HepG2 (cell line): ENCODE measurements at regions not wholly inside any gene's neighbourhood (a gene's known extent, or its start where the extent isn't known, plus 50 kb on each side); places are given as distances from the start of the nearest gene placed in this dataset.

ENCODE experiments used
- ATAC-seq: fragments of 200-7000 bp; cut with Tn5 transposase; 3 replicates; pipeline ENCODE4 v1.9.1; 2020; ENCODE audit warnings: mild to moderate bottlenecking, moderate library complexity
- BruUV-seq: library from RNA; stranded (reverse); fragments of 400-500 nt; replicated peaks from 2 replicates; lab custom pipeline; 2021; lab: Mats Ljungman, UMichigan
- CTCF ChIA-PET: fragments of 300-600 bp; formaldehyde crosslinking; extraction: SDS; loops from one replicate; lab custom pipeline; 2021; ENCODE audit warnings: low total read pairs, inconsistent platforms, low intra/inter-chr PET ratio; lab: Yijun Ruan, JAX
- POLR2A ChIA-PET: fragments of 350-600 bp; sonication (Branson Sonifier 250); formaldehyde crosslinking; loops from one replicate; lab custom pipeline; 2020; ENCODE audit warnings: antibody characterized with exemption, inconsistent platforms; lab: Yijun Ruan, JAX
- DNase-seq: peaks from one replicate; pipeline ENCODE4 v3.0.0-alpha.2; 2015; ENCODE audit warnings: low spot score
- FAIRE-seq: peaks from 3 replicates; lab custom pipeline; 2011; peaks lifted over from hg19 to GRCh38; lab: Jason Lieb, UNC
- H2AFZ ChIP-seq: one replicate; pipeline ENCODE4 v1.6.1; 2011; ENCODE audit warnings: low read length, inconsistent platforms
- H3K27ac ChIP-seq: fragments of 300-600 bp; 3 replicates; pipeline ENCODE4 v1.8.0; 2011; ENCODE audit warnings: mixed run types, mild to moderate bottlenecking, mixed read lengths, low read length, inconsistent platforms; ENCODE audit not compliant: insufficient read depth; ENCODE audit errors: extremely low read length
- H3K27me3 ChIP-seq, 2 experiments: fragments of 200-600 bp in 1 of 2; 2 replicates in 1 of 2; 3 replicates in 1 of 2; pipeline versions ENCODE4 v1.6.0 to v1.8.0; 2011; ENCODE audit warnings: low read length in 2 of 2, mild to moderate bottlenecking in 2 of 2, moderate library complexity in 2 of 2, inconsistent platforms in 1 of 2; ENCODE audit not compliant: insufficient read depth in 2 of 2, control insufficient read depth in 1 of 2
- H3K36me3 ChIP-seq, 2 experiments: fragments of 200-600 bp in 1 of 2; replicated peaks in 1 of 2; 2 replicates in 1 of 2; 3 replicates in 1 of 2; pipeline versions ENCODE4 v1.5.1 to v1.8.0; 2011; ENCODE audit warnings: low read length in 2 of 2, inconsistent platforms in 1 of 2; ENCODE audit not compliant: insufficient read depth in 2 of 2, control insufficient read depth in 1 of 2
- H3K4me1 ChIP-seq: 2 replicates; pipeline ENCODE4 v1.5.1; 2012; ENCODE audit warnings: low read length, inconsistent platforms; ENCODE audit not compliant: insufficient read depth
- H3K4me2 ChIP-seq: 2 replicates; pipeline ENCODE4 v1.6.0; 2011; ENCODE audit warnings: low read depth, low read length, inconsistent platforms
- H3K4me3 ChIP-seq, 3 experiments: fragments of 200-600 bp in 1 of 3; sonication (generic), shearing (Covaris generic) in 1 of 3; replicated peaks in 1 of 3; 2 replicates each; pipeline ENCODE4 v1.5.1; 2011 to 2016; ENCODE audit warnings: low read length in 3 of 3, inconsistent platforms in 2 of 3, low read depth in 2 of 3, mild to moderate bottlenecking in 2 of 3, control low read depth in 1 of 3, mixed read lengths in 1 of 3; ENCODE audit not compliant: insufficient read depth in 1 of 3
- H3K79me2 ChIP-seq: one replicate; pipeline ENCODE4 v1.6.1; 2011; ENCODE audit warnings: low read length, inconsistent platforms; ENCODE audit not compliant: insufficient read depth
- H3K9ac ChIP-seq: 2 replicates; pipeline ENCODE4 v1.6.0; 2011; ENCODE audit warnings: mild to moderate bottlenecking, low read depth, low read length, inconsistent platforms; ENCODE audit not compliant: insufficient read depth
- H3K9me3 ChIP-seq: 2 replicates; pipeline ENCODE4 v1.5.1; 2012; ENCODE audit warnings: mild to moderate bottlenecking, low read length
- H4K20me1 ChIP-seq: 2 replicates; pipeline ENCODE4 v1.6.0; 2011; ENCODE audit warnings: inconsistent platforms, mild to moderate bottlenecking, low read length, moderate library complexity; ENCODE audit not compliant: insufficient read depth
- ESRRA ChIP-seq: sonication (generic); formaldehyde crosslinking; IDR thresholded peaks from 2 replicates; pipeline ENCODE4 v1.5.1; 2020; ENCODE audit warnings: mild to moderate bottlenecking, low read depth, missing genetic modification reagents
- MXD4 ChIP-seq: IDR thresholded peaks from 2 replicates; pipeline ENCODE4 v1.6.1; 2016; ENCODE audit warnings: mild to moderate bottlenecking, missing biosample characterization, missing genetic modification reagents
- NFIB ChIP-seq: sonication (generic); formaldehyde crosslinking; IDR thresholded peaks from 2 replicates; pipeline ENCODE4 v1.9.0; 2021; ENCODE audit warnings: missing genetic modification reagents, mild to moderate bottlenecking, borderline replicate concordance
- NONO ChIP-seq, 2 experiments: fragments of 450-650 bp in 1 of 2; sonication (generic) in 1 of 2; formaldehyde crosslinking in 1 of 2; IDR thresholded peaks in 1 of 2; conservative IDR thresholded peaks in 1 of 2; 2 replicates each; pipeline versions ENCODE4 v1.6.1 to v1.8.0; 2017 to 2022; ENCODE audit warnings: mild to moderate bottlenecking in 1 of 2, missing genetic modification reagents in 1 of 2, moderate library complexity in 1 of 2
- SP140L ChIP-seq: sonication (generic); formaldehyde crosslinking; IDR thresholded peaks from 2 replicates; pipeline ENCODE4 v1.4.0; 2020; ENCODE audit warnings: missing genetic modification reagents, borderline replicate concordance
- SRSF9 ChIP-seq: fragments of 200-400 bp; formaldehyde crosslinking; IDR thresholded peaks from 2 replicates; pipeline ENCODE4 v1.6.1; 2018; ENCODE audit warnings: borderline replicate concordance, mild to moderate bottlenecking, low read depth, low read length; ENCODE audit not compliant: insufficient read depth, poor library complexity, severe bottlenecking
- TRIM24 ChIP-seq: sonication (generic); formaldehyde crosslinking; IDR thresholded peaks from 2 replicates; pipeline ENCODE4 v1.8.0; 2022; ENCODE audit warnings: mild to moderate bottlenecking, missing genetic modification reagents
- ZNF367 ChIP-seq: sonication (generic); formaldehyde crosslinking; IDR thresholded peaks from 2 replicates; pipeline ENCODE4 v1.4.0; 2020; ENCODE audit warnings: missing genetic modification reagents, borderline replicate concordance
- ZNF564 ChIP-seq: sonication (generic); formaldehyde crosslinking; IDR thresholded peaks from 2 replicates; pipeline ENCODE4 v1.8.1; 2023; ENCODE audit warnings: mild to moderate bottlenecking, missing genetic modification reagents
- ZNF878 ChIP-seq: sonication (generic); formaldehyde crosslinking; IDR thresholded peaks from 2 replicates; pipeline ENCODE4 v1.8.1; 2023; ENCODE audit warnings: mild to moderate bottlenecking, missing genetic modification reagents, moderate library complexity
- WGBS: methylation state at CpG from one replicate; pipeline ENCODE4 v1.1.6; 2017; ENCODE audit warnings: low lambda C conversion rate; 5-methylcytosine and 5-hydroxymethylcytosine counted together
- in situ Hi-C: cut with HindIII; loops from 2 replicates; pipeline ENCODE4 v1.10.0; 2017; ENCODE audit warnings: low pct_unique_long_range_greater_than_20kb; ENCODE audit not compliant: extremely low pct_ligation_motif_present
- intact Hi-C: fragments of 100-400 bp; cut with micrococcal nuclease; formaldehyde crosslinking; loops from one replicate; pipeline ENCODE4 v1.10.0; 2022; ENCODE audit not compliant: unreplicated experiment
- TF ChIP-seq, protein P1 (sequence below): sonication (generic); formaldehyde crosslinking; conservative IDR thresholded peaks from 2 replicates; pipeline ENCODE4 v1.8.0; 2022; ENCODE audit warnings: missing genetic modification reagents
- TF ChIP-seq, protein P2 (sequence below): IDR thresholded peaks from 2 replicates; pipeline ENCODE4 v1.6.1; 2018; ENCODE audit warnings: missing genetic modification reagents, mild to moderate bottlenecking, missing compliant biosample characterization
- TF ChIP-seq, protein P3 (sequence below): sonication (generic); formaldehyde crosslinking; conservative IDR thresholded peaks from 2 replicates; pipeline ENCODE4 v1.4.0; 2020; ENCODE audit warnings: mild to moderate bottlenecking, missing genetic modification reagents, moderate library complexity
- TF ChIP-seq, protein P4 (sequence below): sonication (generic); formaldehyde crosslinking; IDR thresholded peaks from 2 replicates; pipeline ENCODE4 v1.5.0; 2020; ENCODE audit warnings: missing genetic modification reagents
- TF ChIP-seq, protein P5 (sequence below): IDR thresholded peaks from 2 replicates; pipeline ENCODE4 v1.6.1; 2016; ENCODE audit warnings: missing genetic modification reagents, missing compliant biosample characterization

DNA sequence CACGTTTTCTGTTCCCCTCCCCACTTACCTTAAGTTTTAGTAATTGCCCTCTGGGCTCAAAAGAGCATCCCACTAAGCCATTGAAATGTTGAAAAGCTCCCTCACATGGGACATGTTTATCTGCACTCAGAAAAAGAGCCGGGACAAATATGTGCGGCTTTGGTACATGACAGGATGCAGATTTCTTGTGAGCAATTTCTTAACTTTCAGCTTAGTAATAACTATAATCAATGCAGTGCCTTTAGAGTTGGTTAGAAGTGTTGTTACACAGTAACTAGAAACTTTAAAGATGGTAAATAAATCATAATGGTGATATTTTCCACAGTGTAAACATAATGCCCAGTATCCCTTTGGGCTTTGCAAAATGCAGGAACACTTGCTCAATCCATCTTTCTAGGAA is 89.2 kb downstream of the ZNF365 start:
- in situ Hi-C loops = no loop called here
- BruUV-seq = no TSS peak
- ChIA-PET CTCF (no interaction called here), POLR2A (no interaction called here)
- DNase-seq (no peak), ATAC-seq (no peak), FAIRE-seq (no peak)
- Histone ChIP-seq H3K4me3 (no peak overlapping the region), H2AFZ (no peak overlapping the region), H3K27me3 (no peaks in the 10 kb centered on the region; a peak in 2 of 5 replicates), H3K9me3 (no peaks in the 10 kb centered on the region), H3K79me2 (no peaks in the 10 kb centered on the region), H3K36me3 (no peaks in the 10 kb centered on the region), H4K20me1 (no peaks in the 10 kb centered on the region), H3K4me2 (no peak overlapping the region), H3K4me1 (no peaks in the 10 kb centered on the region), H3K27ac (no peak overlapping the region), H3K9ac (no peak overlapping the region)
- WGBS = 0% methylated on average over 3 of the region's 3 CpGs
- intact Hi-C loops = no loop called here
- TF ChIP-seq NFIB (CRISPR knock-in tag) (no peak), TRIM24 (no peak), ZNF367 (CRISPR knock-in tag) (no peak), SRSF9 (no peak), SP140L (CRISPR knock-in tag) (no peak), MXD4 (CRISPR knock-in tag) (no peak), ESRRA (no peak), ZNF564 (CRISPR knock-in tag) (no peak), NONO (IDR thresholded peaks at IDR 0.05) (no peak), NONO (CRISPR knock-in tag; conservative IDR thresholded peaks at IDR 0.05) (no peak), ZNF878 (CRISPR knock-in tag) (no peak)
- TF ChIP-seq, protein P1, sequence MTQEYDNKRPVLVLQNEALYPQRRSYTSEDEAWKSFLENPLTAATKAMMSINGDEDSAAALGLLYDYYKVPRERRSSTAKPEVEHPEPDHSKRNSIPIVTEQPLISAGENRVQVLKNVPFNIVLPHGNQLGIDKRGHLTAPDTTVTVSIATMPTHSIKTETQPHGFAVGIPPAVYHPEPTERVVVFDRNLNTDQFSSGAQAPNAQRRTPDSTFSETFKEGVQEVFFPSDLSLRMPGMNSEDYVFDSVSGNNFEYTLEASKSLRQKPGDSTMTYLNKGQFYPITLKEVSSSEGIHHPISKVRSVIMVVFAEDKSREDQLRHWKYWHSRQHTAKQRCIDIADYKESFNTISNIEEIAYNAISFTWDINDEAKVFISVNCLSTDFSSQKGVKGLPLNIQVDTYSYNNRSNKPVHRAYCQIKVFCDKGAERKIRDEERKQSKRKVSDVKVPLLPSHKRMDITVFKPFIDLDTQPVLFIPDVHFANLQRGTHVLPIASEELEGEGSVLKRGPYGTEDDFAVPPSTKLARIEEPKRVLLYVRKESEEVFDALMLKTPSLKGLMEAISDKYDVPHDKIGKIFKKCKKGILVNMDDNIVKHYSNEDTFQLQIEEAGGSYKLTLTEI (CRISPR knock-in tag) = no peak
- TF ChIP-seq, protein P2, sequence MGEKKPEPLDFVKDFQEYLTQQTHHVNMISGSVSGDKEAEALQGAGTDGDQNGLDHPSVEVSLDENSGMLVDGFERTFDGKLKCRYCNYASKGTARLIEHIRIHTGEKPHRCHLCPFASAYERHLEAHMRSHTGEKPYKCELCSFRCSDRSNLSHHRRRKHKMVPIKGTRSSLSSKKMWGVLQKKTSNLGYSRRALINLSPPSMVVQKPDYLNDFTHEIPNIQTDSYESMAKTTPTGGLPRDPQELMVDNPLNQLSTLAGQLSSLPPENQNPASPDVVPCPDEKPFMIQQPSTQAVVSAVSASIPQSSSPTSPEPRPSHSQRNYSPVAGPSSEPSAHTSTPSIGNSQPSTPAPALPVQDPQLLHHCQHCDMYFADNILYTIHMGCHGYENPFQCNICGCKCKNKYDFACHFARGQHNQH (CRISPR knock-in tag) = no peak
- TF ChIP-seq, protein P3, sequence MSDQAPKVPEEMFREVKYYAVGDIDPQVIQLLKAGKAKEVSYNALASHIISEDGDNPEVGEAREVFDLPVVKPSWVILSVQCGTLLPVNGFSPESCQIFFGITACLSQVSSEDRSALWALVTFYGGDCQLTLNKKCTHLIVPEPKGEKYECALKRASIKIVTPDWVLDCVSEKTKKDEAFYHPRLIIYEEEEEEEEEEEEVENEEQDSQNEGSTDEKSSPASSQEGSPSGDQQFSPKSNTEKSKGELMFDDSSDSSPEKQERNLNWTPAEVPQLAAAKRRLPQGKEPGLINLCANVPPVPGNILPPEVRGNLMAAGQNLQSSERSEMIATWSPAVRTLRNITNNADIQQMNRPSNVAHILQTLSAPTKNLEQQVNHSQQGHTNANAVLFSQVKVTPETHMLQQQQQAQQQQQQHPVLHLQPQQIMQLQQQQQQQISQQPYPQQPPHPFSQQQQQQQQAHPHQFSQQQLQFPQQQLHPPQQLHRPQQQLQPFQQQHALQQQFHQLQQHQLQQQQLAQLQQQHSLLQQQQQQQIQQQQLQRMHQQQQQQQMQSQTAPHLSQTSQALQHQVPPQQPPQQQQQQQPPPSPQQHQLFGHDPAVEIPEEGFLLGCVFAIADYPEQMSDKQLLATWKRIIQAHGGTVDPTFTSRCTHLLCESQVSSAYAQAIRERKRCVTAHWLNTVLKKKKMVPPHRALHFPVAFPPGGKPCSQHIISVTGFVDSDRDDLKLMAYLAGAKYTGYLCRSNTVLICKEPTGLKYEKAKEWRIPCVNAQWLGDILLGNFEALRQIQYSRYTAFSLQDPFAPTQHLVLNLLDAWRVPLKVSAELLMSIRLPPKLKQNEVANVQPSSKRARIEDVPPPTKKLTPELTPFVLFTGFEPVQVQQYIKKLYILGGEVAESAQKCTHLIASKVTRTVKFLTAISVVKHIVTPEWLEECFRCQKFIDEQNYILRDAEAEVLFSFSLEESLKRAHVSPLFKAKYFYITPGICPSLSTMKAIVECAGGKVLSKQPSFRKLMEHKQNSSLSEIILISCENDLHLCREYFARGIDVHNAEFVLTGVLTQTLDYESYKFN = no peak
- TF ChIP-seq, protein P4, sequence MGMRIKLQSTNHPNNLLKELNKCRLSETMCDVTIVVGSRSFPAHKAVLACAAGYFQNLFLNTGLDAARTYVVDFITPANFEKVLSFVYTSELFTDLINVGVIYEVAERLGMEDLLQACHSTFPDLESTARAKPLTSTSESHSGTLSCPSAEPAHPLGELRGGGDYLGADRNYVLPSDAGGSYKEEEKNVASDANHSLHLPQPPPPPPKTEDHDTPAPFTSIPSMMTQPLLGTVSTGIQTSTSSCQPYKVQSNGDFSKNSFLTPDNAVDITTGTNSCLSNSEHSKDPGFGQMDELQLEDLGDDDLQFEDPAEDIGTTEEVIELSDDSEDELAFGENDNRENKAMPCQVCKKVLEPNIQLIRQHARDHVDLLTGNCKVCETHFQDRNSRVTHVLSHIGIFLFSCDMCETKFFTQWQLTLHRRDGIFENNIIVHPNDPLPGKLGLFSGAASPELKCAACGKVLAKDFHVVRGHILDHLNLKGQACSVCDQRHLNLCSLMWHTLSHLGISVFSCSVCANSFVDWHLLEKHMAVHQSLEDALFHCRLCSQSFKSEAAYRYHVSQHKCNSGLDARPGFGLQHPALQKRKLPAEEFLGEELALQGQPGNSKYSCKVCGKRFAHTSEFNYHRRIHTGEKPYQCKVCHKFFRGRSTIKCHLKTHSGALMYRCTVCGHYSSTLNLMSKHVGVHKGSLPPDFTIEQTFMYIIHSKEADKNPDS (CRISPR knock-in tag) = no peak
- TF ChIP-seq, protein P5, sequence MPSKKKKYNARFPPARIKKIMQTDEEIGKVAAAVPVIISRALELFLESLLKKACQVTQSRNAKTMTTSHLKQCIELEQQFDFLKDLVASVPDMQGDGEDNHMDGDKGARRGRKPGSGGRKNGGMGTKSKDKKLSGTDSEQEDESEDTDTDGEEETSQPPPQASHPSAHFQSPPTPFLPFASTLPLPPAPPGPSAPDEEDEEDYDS (CRISPR knock-in tag) = no peak
